ENCODE measurements at regions not wholly inside any gene's neighbourhood (a gene's known extent, or its start where the extent isn't known, plus 50 kb on each side); places are given as distances from the start of the nearest gene placed in this dataset.

DNA sequence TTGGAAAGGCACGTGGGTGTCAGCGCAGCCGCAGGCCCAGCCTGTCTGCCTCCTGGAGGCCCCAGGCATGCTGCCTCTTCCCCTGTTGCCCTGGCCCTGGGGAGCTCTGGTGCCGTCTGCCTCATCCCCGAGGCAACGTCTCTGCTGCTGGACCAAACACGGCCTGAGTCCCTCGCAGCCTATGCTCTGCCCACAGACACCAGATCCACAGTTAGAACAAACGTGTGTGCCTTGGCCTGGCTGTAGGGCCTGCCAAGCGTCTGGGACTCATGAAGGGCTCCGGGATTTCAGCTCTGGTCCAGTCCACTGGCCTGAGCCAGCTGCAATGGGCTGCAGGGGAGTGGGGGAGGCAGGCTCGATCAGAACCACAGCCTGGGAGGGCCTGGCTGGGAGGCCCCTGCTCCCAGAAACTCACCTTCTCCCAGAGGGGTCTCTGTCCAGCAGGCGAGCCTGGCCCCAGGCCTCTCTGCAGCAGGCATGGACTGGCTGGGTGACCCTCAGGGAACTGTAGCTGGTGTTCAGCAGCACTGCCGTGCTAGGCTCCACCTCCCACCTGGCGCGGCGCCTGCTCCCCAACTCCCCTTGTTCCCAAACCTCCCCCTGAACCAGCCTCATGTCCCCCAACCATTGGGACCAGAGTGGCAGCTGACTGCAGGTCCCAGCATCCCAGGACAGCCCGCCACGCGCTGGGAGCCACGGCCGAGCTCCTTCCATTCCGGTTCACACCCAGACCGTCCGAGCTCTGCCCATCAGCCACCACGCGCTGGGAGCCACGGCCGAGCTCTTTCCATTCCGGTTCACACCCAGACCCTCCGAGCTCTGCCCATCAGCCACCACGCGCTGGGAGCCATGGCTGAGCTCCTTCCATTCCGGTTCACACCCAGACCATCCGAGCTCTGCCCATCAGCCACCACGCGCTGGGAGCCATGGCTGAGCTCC, 197.0 kb downstream of the DLL1 start:
- TF ChIP-seq POLR2AphosphoS5 (IDR thresholded peaks at IDR 0.05) (no peak), POLR2A (IDR thresholded peaks at IDR 0.05) (no peak)
